ENCODE measurements at regions not wholly inside any gene's neighbourhood (a gene's known extent, or its start where the extent isn't known, plus 50 kb on each side); places are given as distances from the start of the nearest gene placed in this dataset.

- DNase-seq, result no peak
Observed at GRCh38 chr2:136550181-136550580, 215.2 kb upstream of the THSD7B start.

- no peak for DNase-seq
Observed at GRCh38 chr2:136539355-136539754, 226.0 kb upstream of the THSD7B start.

- DNase-seq, result no peak
Observed at GRCh38 chr2:136538489-136538888, 226.9 kb upstream of the THSD7B start.

- no peak for DNase-seq
Observed at GRCh38 chr2:136534811-136535210, 230.5 kb upstream of the THSD7B start.

- no peak for DNase-seq
Observed at GRCh38 chr2:136532171-136532570, 233.2 kb upstream of the THSD7B start.

GRCh38 chr2:136531731-136532130 lies 233.6 kb upstream of the THSD7B start:
- no peak for DNase-seq

GRCh38 chr2:136530146-136530545 lies 235.2 kb upstream of the THSD7B start:
- no peak for DNase-seq

GRCh38 chr2:136527560-136527959 lies 237.8 kb upstream of the THSD7B start:
- no peak for DNase-seq

GRCh38 chr2:136522724-136523123 lies 242.6 kb upstream of the THSD7B start:
- DNase-seq, result no peak

- DNase-seq, result no peak
Observed at GRCh38 chr2:136517716-136518115, 247.6 kb upstream of the THSD7B start.

GRCh38 chr2:136510244-136510643 lies 255.1 kb upstream of the THSD7B start:
- no peak for DNase-seq

GRCh38 chr2:136505462-136505861 lies 259.9 kb upstream of the THSD7B start:
- DNase-seq, result no peak

- no peak for DNase-seq
Observed at GRCh38 chr2:136502660-136503059, 262.7 kb upstream of the THSD7B start.

- no peak for DNase-seq
Observed at GRCh38 chr2:136497709-136498108, 267.6 kb upstream of the THSD7B start.

GRCh38 chr2:136496966-136497365 lies 268.4 kb upstream of the THSD7B start:
- DNase-seq, result no peak

GRCh38 chr2:136495636-136496035 lies 269.7 kb upstream of the THSD7B start:
- DNase-seq, result no peak

GRCh38 chr2:136492901-136493300 lies 272.4 kb upstream of the THSD7B start:
- no peak for DNase-seq

- no peak for DNase-seq
Observed at GRCh38 chr2:136490100-136490499, 275.2 kb upstream of the THSD7B start.

- DNase-seq, result no peak
Observed at GRCh38 chr2:136487421-136487820, 277.9 kb upstream of the THSD7B start.

GRCh38 chr2:136486115-136486514 lies 279.2 kb upstream of the THSD7B start:
- DNase-seq, result no peak

- DNase-seq, result no peak
Observed at GRCh38 chr2:136482966-136483365, 282.4 kb upstream of the THSD7B start.

GRCh38 chr2:136482006-136482405 lies 283.3 kb upstream of the THSD7B start:
- DNase-seq, result no peak

GRCh38 chr2:136479696-136480095 lies 285.6 kb upstream of the THSD7B start:
- no peak for DNase-seq

- DNase-seq, result no peak
Observed at GRCh38 chr2:136468799-136469369, 296.5 kb upstream of the THSD7B start.

- DNase-seq, result no peak
Observed at GRCh38 chr2:136452528-136452927, 312.8 kb upstream of the THSD7B start.

All from GDM1 (cell line).